ENCODE measurements at regions not wholly inside any gene's neighbourhood (a gene's known extent, or its start where the extent isn't known, plus 50 kb on each side); places are given as distances from the start of the nearest gene placed in this dataset.

DNA sequence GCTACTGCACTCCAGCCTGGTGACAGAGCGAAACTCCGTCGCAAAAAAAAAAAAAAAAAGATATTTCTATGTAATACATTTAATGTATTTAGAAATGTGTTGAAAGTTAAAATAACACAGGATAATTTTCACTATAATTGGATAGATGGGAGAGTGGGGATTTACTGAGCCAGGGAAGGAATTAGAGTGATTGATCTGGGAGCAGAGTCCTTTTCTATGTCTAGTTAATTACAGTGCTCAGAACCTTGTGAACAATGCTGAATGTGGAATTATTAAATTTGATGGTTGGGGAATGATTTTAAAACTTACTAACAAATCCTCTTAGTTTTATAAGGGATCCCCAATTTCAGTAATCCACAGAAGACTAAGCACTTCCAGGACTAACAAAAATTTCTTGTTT is 239.7 kb downstream of the CSNK1G3 start:
- TF ChIP-seq POLR2A (IDR thresholded peaks at IDR 0.05), result no peak
- TF ChIP-seq, protein P1, sequence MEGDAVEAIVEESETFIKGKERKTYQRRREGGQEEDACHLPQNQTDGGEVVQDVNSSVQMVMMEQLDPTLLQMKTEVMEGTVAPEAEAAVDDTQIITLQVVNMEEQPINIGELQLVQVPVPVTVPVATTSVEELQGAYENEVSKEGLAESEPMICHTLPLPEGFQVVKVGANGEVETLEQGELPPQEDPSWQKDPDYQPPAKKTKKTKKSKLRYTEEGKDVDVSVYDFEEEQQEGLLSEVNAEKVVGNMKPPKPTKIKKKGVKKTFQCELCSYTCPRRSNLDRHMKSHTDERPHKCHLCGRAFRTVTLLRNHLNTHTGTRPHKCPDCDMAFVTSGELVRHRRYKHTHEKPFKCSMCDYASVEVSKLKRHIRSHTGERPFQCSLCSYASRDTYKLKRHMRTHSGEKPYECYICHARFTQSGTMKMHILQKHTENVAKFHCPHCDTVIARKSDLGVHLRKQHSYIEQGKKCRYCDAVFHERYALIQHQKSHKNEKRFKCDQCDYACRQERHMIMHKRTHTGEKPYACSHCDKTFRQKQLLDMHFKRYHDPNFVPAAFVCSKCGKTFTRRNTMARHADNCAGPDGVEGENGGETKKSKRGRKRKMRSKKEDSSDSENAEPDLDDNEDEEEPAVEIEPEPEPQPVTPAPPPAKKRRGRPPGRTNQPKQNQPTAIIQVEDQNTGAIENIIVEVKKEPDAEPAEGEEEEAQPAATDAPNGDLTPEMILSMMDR (IDR thresholded peaks at IDR 0.05), result no peak
